HepG2 (cell line): ENCODE measurements at regions not wholly inside any gene's neighbourhood (a gene's known extent, or its start where the extent isn't known, plus 50 kb on each side); places are given as distances from the start of the nearest gene placed in this dataset.
"Not testable (repeated sequence)": the region's sequence is repeated elsewhere in the genome, so short reads cannot be mapped to it uniquely, and the experiment has no call there.

ENCODE experiments used
- ATAC-seq: fragments of 200-7000 bp; cut with Tn5 transposase; 3 replicates; pipeline ENCODE4 v1.9.1; 2020; ENCODE audit warnings: mild to moderate bottlenecking, moderate library complexity
- BruUV-seq: library from RNA; stranded (reverse); fragments of 400-500 nt; replicated peaks from 2 replicates; lab custom pipeline; 2021; lab: Mats Ljungman, UMichigan
- CTCF ChIA-PET: fragments of 300-600 bp; formaldehyde crosslinking; extraction: SDS; loops from one replicate; lab custom pipeline; 2021; ENCODE audit warnings: low total read pairs, inconsistent platforms, low intra/inter-chr PET ratio; lab: Yijun Ruan, JAX
- POLR2A ChIA-PET: fragments of 350-600 bp; sonication (Branson Sonifier 250); formaldehyde crosslinking; loops from one replicate; lab custom pipeline; 2020; ENCODE audit warnings: antibody characterized with exemption, inconsistent platforms; lab: Yijun Ruan, JAX
- DNase-seq: peaks from one replicate; pipeline ENCODE4 v3.0.0-alpha.2; 2015; ENCODE audit warnings: low spot score
- FAIRE-seq: peaks from 3 replicates; lab custom pipeline; 2011; peaks lifted over from hg19 to GRCh38; lab: Jason Lieb, UNC
- H2AFZ ChIP-seq: one replicate; pipeline ENCODE4 v1.6.1; 2011; ENCODE audit warnings: low read length, inconsistent platforms
- H3K27ac ChIP-seq: fragments of 300-600 bp; 3 replicates; pipeline ENCODE4 v1.8.0; 2011; ENCODE audit warnings: mixed run types, mild to moderate bottlenecking, mixed read lengths, low read length, inconsistent platforms; ENCODE audit not compliant: insufficient read depth; ENCODE audit errors: extremely low read length
- H3K27me3 ChIP-seq, 2 experiments: fragments of 200-600 bp in 1 of 2; 2 replicates in 1 of 2; 3 replicates in 1 of 2; pipeline versions ENCODE4 v1.6.0 to v1.8.0; 2011; ENCODE audit warnings: low read length in 2 of 2, mild to moderate bottlenecking in 2 of 2, moderate library complexity in 2 of 2, inconsistent platforms in 1 of 2; ENCODE audit not compliant: insufficient read depth in 2 of 2, control insufficient read depth in 1 of 2
- H3K36me3 ChIP-seq, 2 experiments: fragments of 200-600 bp in 1 of 2; replicated peaks in 1 of 2; 2 replicates in 1 of 2; 3 replicates in 1 of 2; pipeline versions ENCODE4 v1.5.1 to v1.8.0; 2011; ENCODE audit warnings: low read length in 2 of 2, inconsistent platforms in 1 of 2; ENCODE audit not compliant: insufficient read depth in 2 of 2, control insufficient read depth in 1 of 2
- H3K4me1 ChIP-seq: 2 replicates; pipeline ENCODE4 v1.5.1; 2012; ENCODE audit warnings: low read length, inconsistent platforms; ENCODE audit not compliant: insufficient read depth
- H3K4me2 ChIP-seq: 2 replicates; pipeline ENCODE4 v1.6.0; 2011; ENCODE audit warnings: low read depth, low read length, inconsistent platforms
- H3K4me3 ChIP-seq, 3 experiments: fragments of 200-600 bp in 1 of 3; sonication (generic), shearing (Covaris generic) in 1 of 3; replicated peaks in 1 of 3; 2 replicates each; pipeline ENCODE4 v1.5.1; 2011 to 2016; ENCODE audit warnings: low read length in 3 of 3, inconsistent platforms in 2 of 3, low read depth in 2 of 3, mild to moderate bottlenecking in 2 of 3, control low read depth in 1 of 3, mixed read lengths in 1 of 3; ENCODE audit not compliant: insufficient read depth in 1 of 3
- H3K79me2 ChIP-seq: one replicate; pipeline ENCODE4 v1.6.1; 2011; ENCODE audit warnings: low read length, inconsistent platforms; ENCODE audit not compliant: insufficient read depth
- H3K9ac ChIP-seq: 2 replicates; pipeline ENCODE4 v1.6.0; 2011; ENCODE audit warnings: mild to moderate bottlenecking, low read depth, low read length, inconsistent platforms; ENCODE audit not compliant: insufficient read depth
- H3K9me3 ChIP-seq: 2 replicates; pipeline ENCODE4 v1.5.1; 2012; ENCODE audit warnings: mild to moderate bottlenecking, low read length
- H4K20me1 ChIP-seq: 2 replicates; pipeline ENCODE4 v1.6.0; 2011; ENCODE audit warnings: inconsistent platforms, mild to moderate bottlenecking, low read length, moderate library complexity; ENCODE audit not compliant: insufficient read depth
- FOSL2 ChIP-seq: sonication (generic); formaldehyde crosslinking; IDR thresholded peaks from 2 replicates; pipeline ENCODE4 v1.4.0; 2020; ENCODE audit warnings: missing genetic modification reagents
- RXRA ChIP-seq: sonication (generic); formaldehyde crosslinking; IDR thresholded peaks from 2 replicates; pipeline ENCODE4 v1.5.1; 2020; ENCODE audit warnings: missing genetic modification reagents
- YY1 ChIP-seq: IDR thresholded peaks from 2 replicates; pipeline ENCODE4 v1.6.1; 2011; ENCODE audit warnings: low read length, low read depth, moderate library complexity, mild to moderate bottlenecking; ENCODE audit not compliant: insufficient read depth, insufficient replicate concordance
- ZNF207 ChIP-seq: fragments of 450-650 bp; IDR thresholded peaks from 2 replicates; pipeline ENCODE4 v1.6.1; 2016; ENCODE audit warnings: antibody characterized with exemption, borderline replicate concordance
- ZNF615 ChIP-seq: sonication (generic); formaldehyde crosslinking; IDR thresholded peaks from 2 replicates; pipeline ENCODE4 v1.5.0; 2020; ENCODE audit warnings: mild to moderate bottlenecking, missing genetic modification reagents, borderline replicate concordance
- ZNF792 ChIP-seq: IDR thresholded peaks from 2 replicates; pipeline ENCODE4 v1.6.1; 2016
- ZSCAN21 ChIP-seq: sonication (generic); formaldehyde crosslinking; IDR thresholded peaks from 2 replicates; pipeline ENCODE4 v1.8.0; 2022; ENCODE audit warnings: mild to moderate bottlenecking, missing genetic modification reagents, moderate library complexity, borderline replicate concordance
- ZSCAN5A ChIP-seq: sonication (generic); formaldehyde crosslinking; IDR thresholded peaks from 2 replicates; pipeline ENCODE4 v1.8.0; 2022; ENCODE audit warnings: mild to moderate bottlenecking, missing genetic modification reagents, borderline replicate concordance
- WGBS: methylation state at CpG from one replicate; pipeline ENCODE4 v1.1.6; 2017; ENCODE audit warnings: low lambda C conversion rate; 5-methylcytosine and 5-hydroxymethylcytosine counted together
- in situ Hi-C: cut with HindIII; loops from 2 replicates; pipeline ENCODE4 v1.10.0; 2017; ENCODE audit warnings: low pct_unique_long_range_greater_than_20kb; ENCODE audit not compliant: extremely low pct_ligation_motif_present
- intact Hi-C: fragments of 100-400 bp; cut with micrococcal nuclease; formaldehyde crosslinking; loops from one replicate; pipeline ENCODE4 v1.10.0; 2022; ENCODE audit not compliant: unreplicated experiment
- TF ChIP-seq, protein P1 (sequence below): sonication (generic); formaldehyde crosslinking; IDR thresholded peaks from 2 replicates; pipeline ENCODE4 v1.5.0; 2020; ENCODE audit warnings: missing genetic modification reagents, mild to moderate bottlenecking, borderline replicate concordance
- TF ChIP-seq, protein P2 (sequence below): sonication (generic); formaldehyde crosslinking; IDR thresholded peaks from 2 replicates; pipeline ENCODE4 v1.4.0; 2020; ENCODE audit warnings: missing genetic modification reagents, mild to moderate bottlenecking, borderline replicate concordance
- TF ChIP-seq, protein P3 (sequence below): sonication (generic); formaldehyde crosslinking; IDR thresholded peaks from 2 replicates; pipeline ENCODE4 v1.4.0; 2020; ENCODE audit warnings: mild to moderate bottlenecking, missing genetic modification reagents
- TF ChIP-seq, protein P4 (sequence below): sonication (generic); IDR thresholded peaks from 2 replicates; pipeline ENCODE4 v1.6.1; 2016; ENCODE audit warnings: low read depth, borderline replicate concordance

DNA sequence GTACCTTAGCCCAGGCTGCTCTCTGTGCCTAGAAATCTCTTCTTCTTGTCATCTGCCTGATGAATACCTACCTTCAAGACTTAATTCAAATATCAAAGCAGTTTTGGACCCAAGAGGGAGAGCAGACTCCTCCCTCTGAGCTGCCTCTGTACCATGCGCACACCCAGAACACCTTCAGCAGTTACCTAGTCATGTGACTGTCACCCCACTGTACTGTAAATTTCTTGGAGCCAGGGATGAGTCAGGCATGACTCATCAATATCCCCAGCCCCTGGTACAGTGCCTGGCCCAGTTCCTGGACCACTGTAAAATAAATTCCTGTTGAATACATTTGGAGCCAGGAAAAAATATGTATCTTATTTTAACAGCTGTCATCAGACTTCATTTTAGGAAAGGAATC, 111.7 kb downstream of the KBTBD2 start:
- ATAC-seq, CTCF ChIA-PET, BruUV-seq: not testable (repeated sequence)

GRCh38 chr7:32779167-32779566, 112.4 kb downstream of the KBTBD2 start:
- intact Hi-C loops (no loop called here), in situ Hi-C loops (no loop called here)
- no peak overlapping the region for H2AFZ ChIP-seq
- no peaks in the 10 kb centered on the region for H3K36me3 ChIP-seq
- H3K79me2 ChIP-seq: no peaks in the 10 kb centered on the region
- H3K4me2 ChIP-seq: no peak overlapping the region
- no peak overlapping the region for H3K27ac ChIP-seq
- H3K9me3 ChIP-seq: no peaks in the 10 kb centered on the region
- no peaks in the 10 kb centered on the region for H3K27me3 ChIP-seq
- WGBS: 45% methylated on average over 1 of the region's 1 CpG
- no peak for FAIRE-seq
- no TSS peak for BruUV-seq
- no peak overlapping the region for H3K9ac ChIP-seq
- ChIA-PET CTCF (no interaction called here), POLR2A (no interaction called here)
- no peak overlapping the region for H3K4me3 ChIP-seq
- ATAC-seq: no peak
- H4K20me1 ChIP-seq: no peaks in the 10 kb centered on the region
- 0 out of 2 replicates have a peak, but pooled peaks cover 6% of the 10 kb centered on the region for H3K4me1 ChIP-seq
- DNase-seq: no peak
- TF ChIP-seq ZNF207: no peak
- TF ChIP-seq YY1: no peak
- TF ChIP-seq, protein P1, sequence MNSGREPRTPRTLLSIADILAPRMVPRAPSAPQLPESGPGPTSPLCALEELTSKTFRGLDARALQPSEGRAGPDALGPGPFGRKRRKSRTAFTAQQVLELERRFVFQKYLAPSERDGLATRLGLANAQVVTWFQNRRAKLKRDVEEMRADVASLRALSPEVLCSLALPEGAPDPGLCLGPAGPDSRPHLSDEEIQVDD (CRISPR knock-in tag): no peak
- TF ChIP-seq, protein P2, sequence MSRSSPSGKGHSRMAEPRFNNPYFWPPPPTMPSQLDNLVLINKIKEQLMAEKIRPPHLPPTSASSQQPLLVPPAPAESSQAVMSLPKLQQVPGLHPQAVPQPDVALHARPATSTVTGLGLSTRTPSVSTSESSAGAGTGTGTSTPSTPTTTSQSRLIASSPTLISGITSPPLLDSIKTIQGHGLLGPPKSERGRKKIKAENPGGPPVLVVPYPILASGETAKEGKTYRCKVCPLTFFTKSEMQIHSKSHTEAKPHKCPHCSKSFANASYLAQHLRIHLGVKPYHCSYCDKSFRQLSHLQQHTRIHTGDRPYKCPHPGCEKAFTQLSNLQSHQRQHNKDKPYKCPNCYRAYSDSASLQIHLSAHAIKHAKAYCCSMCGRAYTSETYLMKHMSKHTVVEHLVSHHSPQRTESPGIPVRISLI (CRISPR knock-in tag): no peak
- no peak for TF ChIP-seq ZNF792
- TF ChIP-seq, protein P3, sequence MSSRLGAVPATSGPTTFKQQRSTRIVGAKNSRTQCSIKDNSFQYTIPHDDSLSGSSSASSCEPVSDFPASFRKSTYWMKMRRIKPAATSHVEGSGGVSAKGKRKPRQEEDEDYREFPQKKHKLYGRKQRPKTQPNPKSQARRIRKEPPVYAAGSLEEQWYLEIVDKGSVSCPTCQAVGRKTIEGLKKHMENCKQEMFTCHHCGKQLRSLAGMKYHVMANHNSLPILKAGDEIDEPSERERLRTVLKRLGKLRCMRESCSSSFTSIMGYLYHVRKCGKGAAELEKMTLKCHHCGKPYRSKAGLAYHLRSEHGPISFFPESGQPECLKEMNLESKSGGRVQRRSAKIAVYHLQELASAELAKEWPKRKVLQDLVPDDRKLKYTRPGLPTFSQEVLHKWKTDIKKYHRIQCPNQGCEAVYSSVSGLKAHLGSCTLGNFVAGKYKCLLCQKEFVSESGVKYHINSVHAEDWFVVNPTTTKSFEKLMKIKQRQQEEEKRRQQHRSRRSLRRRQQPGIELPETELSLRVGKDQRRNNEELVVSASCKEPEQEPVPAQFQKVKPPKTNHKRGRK: no peak
- no peak for TF ChIP-seq RXRA (CRISPR knock-in tag)
- no peak for TF ChIP-seq ZSCAN21
- TF ChIP-seq, protein P4, sequence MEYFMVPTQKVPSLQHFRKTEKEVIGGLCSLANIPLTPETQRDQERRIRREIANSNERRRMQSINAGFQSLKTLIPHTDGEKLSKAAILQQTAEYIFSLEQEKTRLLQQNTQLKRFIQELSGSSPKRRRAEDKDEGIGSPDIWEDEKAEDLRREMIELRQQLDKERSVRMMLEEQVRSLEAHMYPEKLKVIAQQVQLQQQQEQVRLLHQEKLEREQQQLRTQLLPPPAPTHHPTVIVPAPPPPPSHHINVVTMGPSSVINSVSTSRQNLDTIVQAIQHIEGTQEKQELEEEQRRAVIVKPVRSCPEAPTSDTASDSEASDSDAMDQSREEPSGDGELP: no peak
- TF ChIP-seq ZNF615 (CRISPR knock-in tag): no peak
- TF ChIP-seq ZSCAN5A (CRISPR knock-in tag): no peak

More for the DNA sequence above, 111.7 kb downstream of the KBTBD2 start:
- H3K4me2 ChIP-seq, H4K20me1 ChIP-seq, H3K36me3 ChIP-seq, H3K79me2 ChIP-seq, H3K9ac ChIP-seq, H3K9me3 ChIP-seq, H3K4me3 ChIP-seq, FAIRE-seq, H3K4me1 ChIP-seq, in situ Hi-C loops, DNase-seq, H3K27me3 ChIP-seq, POLR2A ChIA-PET, H3K27ac ChIP-seq, H2AFZ ChIP-seq, intact Hi-C loops: not testable (repeated sequence)
- no CpG with 5 or more reads among the region's 1 CpG for WGBS
- TF ChIP-seq FOSL2: peak; percentile 59
